ENCODE measurements at regions not wholly inside any gene's neighbourhood (a gene's known extent, or its start where the extent isn't known, plus 50 kb on each side); places are given as distances from the start of the nearest gene placed in this dataset.

DNA sequence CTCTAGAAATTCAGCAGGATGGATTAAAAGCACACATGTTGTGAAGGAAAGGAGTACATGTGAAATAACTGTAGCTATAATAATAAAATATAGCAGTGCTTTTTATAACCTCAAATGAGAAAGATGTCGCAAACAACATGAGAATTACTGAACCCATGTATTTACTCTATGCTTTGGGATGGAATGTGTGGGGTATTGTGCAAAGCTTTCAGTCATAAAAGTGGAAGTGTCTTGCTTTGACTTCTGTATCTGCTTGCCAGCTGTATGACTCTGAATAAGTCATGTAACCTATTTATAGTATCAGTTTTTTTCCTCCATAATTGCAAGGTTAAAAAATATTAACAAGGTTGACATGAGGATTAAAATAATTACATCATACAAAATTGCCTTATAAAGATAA, 519.3 kb upstream of the CADM2 start:
- peaks cover 15% of the 10 kb centered on the region for H3K4me1 ChIP-seq
- no peaks in the 10 kb centered on the region for H3K27me3 ChIP-seq
- no peak overlapping the region for H3K4me3 ChIP-seq
- peaks cover 8% of the 10 kb centered on the region for H3F3A ChIP-seq (ENCODE audit: low read depth)
- H3K36me3 ChIP-seq, result no peaks in the 10 kb centered on the region
- H3K4me2 ChIP-seq, result no peak overlapping the region
- Mint-ChIP-seq H3K27ac (no peak overlapping the region), H3K36me3 (no peaks in the 10 kb centered on the region), H3K9me3 (no peaks in the 10 kb centered on the region), H3K27me3 (ENCODE audit: insufficient read depth, low read depth) (no peaks in the 10 kb centered on the region), H3K4me1 (peaks cover 11% of the 10 kb centered on the region), H3K4me3 (no peak overlapping the region)
- H4K20me1 ChIP-seq (ENCODE audit: low read depth), result no peaks in the 10 kb centered on the region
- no peak overlapping the region for H2AFZ ChIP-seq (replicated peaks)
- H3K9ac ChIP-seq, result no peak overlapping the region
- no peak for DNase-seq (ENCODE audit: low spot score)
- H3K79me2 ChIP-seq (ENCODE audit: low read depth), result no peaks in the 10 kb centered on the region
- H3K9me3 ChIP-seq (ENCODE audit: low read depth), result no peaks in the 10 kb centered on the region
- no peak overlapping the region for H3K27ac ChIP-seq
- no peak for TF ChIP-seq EZH2phosphoT487 (IDR thresholded peaks at IDR 0.05)
- no peak for TF ChIP-seq EZH2 (IDR thresholded peaks at IDR 0.05)
- TF ChIP-seq, protein P1, sequence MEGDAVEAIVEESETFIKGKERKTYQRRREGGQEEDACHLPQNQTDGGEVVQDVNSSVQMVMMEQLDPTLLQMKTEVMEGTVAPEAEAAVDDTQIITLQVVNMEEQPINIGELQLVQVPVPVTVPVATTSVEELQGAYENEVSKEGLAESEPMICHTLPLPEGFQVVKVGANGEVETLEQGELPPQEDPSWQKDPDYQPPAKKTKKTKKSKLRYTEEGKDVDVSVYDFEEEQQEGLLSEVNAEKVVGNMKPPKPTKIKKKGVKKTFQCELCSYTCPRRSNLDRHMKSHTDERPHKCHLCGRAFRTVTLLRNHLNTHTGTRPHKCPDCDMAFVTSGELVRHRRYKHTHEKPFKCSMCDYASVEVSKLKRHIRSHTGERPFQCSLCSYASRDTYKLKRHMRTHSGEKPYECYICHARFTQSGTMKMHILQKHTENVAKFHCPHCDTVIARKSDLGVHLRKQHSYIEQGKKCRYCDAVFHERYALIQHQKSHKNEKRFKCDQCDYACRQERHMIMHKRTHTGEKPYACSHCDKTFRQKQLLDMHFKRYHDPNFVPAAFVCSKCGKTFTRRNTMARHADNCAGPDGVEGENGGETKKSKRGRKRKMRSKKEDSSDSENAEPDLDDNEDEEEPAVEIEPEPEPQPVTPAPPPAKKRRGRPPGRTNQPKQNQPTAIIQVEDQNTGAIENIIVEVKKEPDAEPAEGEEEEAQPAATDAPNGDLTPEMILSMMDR (IDR thresholded peaks at IDR 0.05), result no peak

- no peaks in the 10 kb centered on the region for H3K27me3 Mint-ChIP-seq (ENCODE audit: insufficient read depth, low read depth)
- H3K27ac Mint-ChIP-seq, result no peak overlapping the region
- Histone ChIP-seq H3K4me3 (no peak overlapping the region), H3K27ac (no peak overlapping the region), H3K4me1 (peaks cover 11% of the 10 kb centered on the region), H3K9me3 (ENCODE audit: low read depth) (no peaks in the 10 kb centered on the region), H4K20me1 (ENCODE audit: low read depth) (no peaks in the 10 kb centered on the region), H3K27me3 (no peaks in the 10 kb centered on the region), H3K9ac (no peak overlapping the region), H3K79me2 (ENCODE audit: low read depth) (no peaks in the 10 kb centered on the region), H2AFZ (replicated peaks) (no peak overlapping the region), H3F3A (ENCODE audit: low read depth) (peaks cover 6% of the 10 kb centered on the region), H3K36me3 (no peaks in the 10 kb centered on the region), H3K4me2 (no peak overlapping the region)
- no peaks in the 10 kb centered on the region for H3K9me3 Mint-ChIP-seq
- H3K4me3 Mint-ChIP-seq, result no peak overlapping the region
- H3K4me1 Mint-ChIP-seq, result peaks cover 11% of the 10 kb centered on the region
- DNase-seq (ENCODE audit: low spot score), result peak; percentile 73
- no peak for TF ChIP-seq EZH2 (IDR thresholded peaks at IDR 0.05)
- TF ChIP-seq, protein P1 (IDR thresholded peaks at IDR 0.05), result no peak
- no peak for TF ChIP-seq EZH2phosphoT487 (IDR thresholded peaks at IDR 0.05)
- H3K36me3 Mint-ChIP-seq, result no peaks in the 10 kb centered on the region
These were observed 518.5 kb upstream of the CADM2 start for GRCh38 chr3:84440291-84440690.

DNA sequence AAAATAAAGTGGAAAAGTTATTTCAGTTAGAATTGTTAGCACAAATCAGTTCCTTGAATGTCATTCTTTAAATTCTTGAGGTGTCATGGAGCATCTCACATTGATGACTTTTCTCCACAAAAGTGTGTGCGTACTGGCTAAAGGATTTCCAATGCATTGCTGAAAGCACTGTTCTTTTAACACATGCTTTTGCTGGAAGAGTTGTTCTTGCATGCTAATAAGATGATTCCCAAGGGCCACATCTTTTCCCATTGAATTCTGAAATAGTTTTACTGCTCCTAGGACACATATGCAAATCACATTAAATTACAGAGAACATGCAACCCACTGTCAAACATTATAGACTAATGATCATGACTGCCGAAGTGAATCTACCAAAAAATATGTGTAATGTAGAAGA, 516.3 kb upstream of the CADM2 start:
- Mint-ChIP-seq H3K36me3 (no peaks in the 10 kb centered on the region), H3K4me3 (no peak overlapping the region), H3K27ac (no peak overlapping the region), H3K9me3 (no peaks in the 10 kb centered on the region), H3K4me1 (peaks cover 11% of the 10 kb centered on the region), H3K27me3 (ENCODE audit: insufficient read depth, low read depth) (no peaks in the 10 kb centered on the region)
- Histone ChIP-seq H3F3A (ENCODE audit: low read depth) (no peaks in the 10 kb centered on the region), H2AFZ (replicated peaks) (no peak overlapping the region), H3K36me3 (no peaks in the 10 kb centered on the region), H3K4me2 (no peak overlapping the region), H3K4me3 (no peak overlapping the region), H3K27me3 (no peaks in the 10 kb centered on the region), H3K9ac (no peak overlapping the region), H4K20me1 (ENCODE audit: low read depth) (no peaks in the 10 kb centered on the region), H3K79me2 (ENCODE audit: low read depth) (no peaks in the 10 kb centered on the region), H3K4me1 (peaks cover 4% of the 10 kb centered on the region), H3K9me3 (ENCODE audit: low read depth) (no peaks in the 10 kb centered on the region), H3K27ac (no peak overlapping the region)
- TF ChIP-seq EZH2 (IDR thresholded peaks at IDR 0.05) (no peak), EZH2phosphoT487 (IDR thresholded peaks at IDR 0.05) (no peak)
- TF ChIP-seq, protein P1 (IDR thresholded peaks at IDR 0.05), result no peak
- DNase-seq (ENCODE audit: low spot score), result peak; percentile 3

Data from neural progenitor cell (in vitro differentiated cells).